Peyer's patch (tissue), 4 donors: ENCODE measurements at regions not wholly inside any gene's neighbourhood (a gene's known extent, or its start where the extent isn't known, plus 50 kb on each side); places are given as distances from the start of the nearest gene placed in this dataset.

Experiments used
- CTCF ChIP-seq, 6 experiments: fragments of 450-650 bp in 4 of 6; fragments of 200-600 bp in 2 of 6; sonication (generic) in 1 of 6; IDR thresholded peaks; one replicate each; pipeline ENCODE4 v1.5.1; 2017 to 2019; ENCODE audit warnings: antibody characterized with exemption in 6 of 6, mild to moderate bottlenecking in 3 of 6, moderate library complexity in 1 of 6
- POLR2A ChIP-seq, 2 donors: fragments of 450-650 bp; IDR thresholded peaks; one replicate each; pipeline ENCODE4 v1.5.1; 2017; ENCODE audit warnings: antibody characterized with exemption in 2 of 2, mild to moderate bottlenecking in 2 of 2, moderate library complexity in 2 of 2

- TF ChIP-seq CTCF (IDR thresholded peaks at IDR 0.05), result no peak
- no peak for TF ChIP-seq POLR2A (IDR thresholded peaks at IDR 0.05)
Observed at GRCh38 chr9:90526386-90526785, 116.2 kb downstream of the DIRAS2 start.
